NCI-H146 treated with DMSO at 0.1 percent for 48 hours (cell line): ENCODE measurements at regions not wholly inside any gene's neighbourhood (a gene's known extent, or its start where the extent isn't known, plus 50 kb on each side); places are given as distances from the start of the nearest gene placed in this dataset.
"Not testable (repeated sequence)": the region's sequence is repeated elsewhere in the genome, so short reads cannot be mapped to it uniquely, and the experiment has no call there.

Experiments used
- DNase-seq: peaks from one replicate; lab custom pipeline; 2025; ENCODE audit not compliant: unreplicated experiment; lab: John Stamatoyannopoulos, UW

DNA sequence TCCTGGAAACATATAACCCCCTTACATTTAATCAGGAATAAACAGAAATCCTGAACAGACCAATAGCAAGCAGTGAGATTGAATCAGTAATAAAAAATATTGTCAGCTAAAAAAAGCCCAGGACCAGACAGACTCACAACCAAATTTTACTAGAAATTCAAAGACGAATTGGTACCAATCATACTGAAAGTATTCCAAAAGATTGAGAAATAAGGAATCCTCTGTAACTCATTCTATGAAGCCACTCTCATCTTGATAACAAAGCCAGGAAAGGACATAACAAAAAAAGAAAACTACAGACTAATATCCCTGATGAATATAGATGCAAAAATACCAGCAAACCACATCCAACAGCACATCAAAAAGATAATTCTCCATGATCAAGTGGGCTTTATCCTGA is 714.0 kb downstream of the SEMA5A start:
- DNase-seq = no peak

GRCh38 chr5:8839361-8840055 is 706.4 kb downstream of the SEMA5A start:
- DNase-seq = no peak

- no peak for DNase-seq
Observed at GRCh38 chr5:8840237-8840636, 705.6 kb downstream of the SEMA5A start.

GRCh38 chr5:8840746-8841145 is 705.1 kb downstream of the SEMA5A start:
- DNase-seq = not testable (repeated sequence)

- no peak for DNase-seq
Observed at GRCh38 chr5:8842971-8843551, 702.8 kb downstream of the SEMA5A start.

GRCh38 chr5:8843771-8844170 is 702.1 kb downstream of the SEMA5A start:
- no peak for DNase-seq

DNA sequence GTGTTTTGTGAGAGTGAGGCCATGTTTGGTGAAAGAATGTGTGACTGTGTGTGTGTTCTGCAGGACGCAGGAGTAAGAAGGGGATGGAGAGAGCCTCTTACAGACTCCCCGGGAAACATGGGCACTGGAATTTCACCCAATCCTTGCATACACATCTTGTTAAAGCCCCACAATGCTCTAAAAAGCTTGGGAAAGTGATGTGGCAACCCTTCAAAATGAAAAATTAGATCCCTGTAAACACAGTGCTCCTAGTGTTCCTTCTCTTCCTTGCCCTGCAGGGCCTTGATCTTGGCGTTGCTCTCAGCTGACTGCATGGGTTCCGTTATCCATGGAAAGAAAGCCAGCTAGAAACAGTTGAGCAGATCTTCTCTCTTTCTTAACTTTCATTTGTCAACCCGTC is 701.7 kb downstream of the SEMA5A start:
- DNase-seq = no peak

DNA sequence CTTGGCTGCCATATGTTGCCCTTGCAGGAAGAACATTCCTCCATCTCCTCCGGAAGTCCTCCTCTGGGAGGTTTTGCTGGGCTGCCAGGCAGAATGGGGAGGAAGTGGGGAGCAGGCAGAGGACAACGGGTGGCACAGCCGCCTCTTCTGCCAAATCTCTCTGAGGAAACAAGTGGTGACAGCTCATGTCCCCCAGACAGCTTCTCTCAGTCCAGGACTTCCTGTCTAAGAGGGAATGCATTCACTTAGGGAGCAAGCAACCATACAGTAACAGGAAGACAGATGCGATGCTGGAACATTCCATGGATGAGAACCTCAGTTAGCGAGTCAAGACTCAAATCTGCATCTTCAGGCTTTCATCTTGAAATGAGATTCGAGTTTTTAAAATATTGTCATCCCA is 701.0 kb downstream of the SEMA5A start:
- no peak for DNase-seq

DNA sequence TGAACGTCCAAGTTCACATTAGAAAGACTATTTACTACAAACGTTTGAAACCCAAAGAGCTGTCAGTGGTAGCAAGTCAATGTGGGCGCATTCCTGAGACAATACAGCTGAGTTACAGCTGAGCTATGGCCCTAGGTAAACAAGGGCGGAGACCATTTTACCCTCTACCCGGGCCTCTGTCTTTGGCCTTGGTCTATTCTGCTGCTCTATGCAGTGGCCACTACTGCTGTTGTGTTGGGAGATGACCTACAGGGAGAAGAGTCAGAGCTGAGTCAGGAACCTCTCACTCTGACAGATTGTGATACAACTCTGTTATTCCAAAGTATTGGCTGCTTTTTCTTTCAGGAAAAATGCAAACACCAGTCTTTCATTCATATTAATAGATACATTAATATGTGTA is 700.6 kb downstream of the SEMA5A start:
- DNase-seq = no peak

DNA sequence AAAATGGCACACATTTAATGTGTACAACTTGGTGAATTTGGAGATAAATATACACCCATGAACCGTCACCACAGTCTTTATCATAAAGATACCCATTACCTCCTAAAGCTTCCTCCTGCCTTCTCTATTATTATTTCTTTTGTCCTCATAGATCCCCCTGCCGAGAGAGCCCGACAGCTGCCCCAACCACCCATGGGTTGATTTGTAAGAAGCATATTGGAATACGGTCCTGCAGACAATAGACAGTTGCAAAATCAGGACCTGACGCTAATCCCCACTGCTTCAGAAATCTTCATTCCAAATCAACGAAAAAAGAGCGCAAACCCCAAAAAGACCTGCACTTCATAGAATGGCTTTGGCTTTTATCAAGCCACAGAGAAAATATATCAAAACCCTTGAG is 697.5 kb downstream of the SEMA5A start:
- no peak for DNase-seq

DNA sequence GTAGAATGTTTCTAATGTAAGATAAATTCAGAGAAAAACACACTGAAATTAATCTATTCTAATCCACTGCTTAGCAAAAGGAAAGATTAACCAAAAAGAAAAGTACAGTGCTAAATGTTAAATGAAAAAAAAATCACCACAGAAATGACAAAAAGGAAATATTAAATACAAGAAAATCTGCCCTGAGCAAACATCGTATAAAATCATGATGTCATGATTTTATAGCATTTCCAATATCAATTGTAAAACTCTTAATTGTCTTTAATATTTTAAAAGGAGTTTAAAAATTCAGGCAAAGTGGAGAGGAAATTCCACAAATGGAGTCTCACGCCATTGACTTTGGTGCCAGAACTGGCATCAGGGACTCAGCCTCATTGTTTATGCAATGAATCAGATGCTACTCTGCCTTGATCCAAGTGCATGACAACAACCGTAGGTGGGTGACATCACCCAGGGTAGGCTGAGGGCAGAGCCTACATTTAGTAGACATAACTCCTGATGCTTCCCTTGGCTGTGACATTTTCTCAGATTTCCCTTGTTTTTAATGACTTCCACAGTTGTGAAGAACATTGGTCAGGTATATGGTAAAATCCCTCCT is 696.8 kb downstream of the SEMA5A start:
- no peak for DNase-seq

- DNase-seq = no peak
Observed at GRCh38 chr5:8851101-8851500, 694.8 kb downstream of the SEMA5A start.

DNA sequence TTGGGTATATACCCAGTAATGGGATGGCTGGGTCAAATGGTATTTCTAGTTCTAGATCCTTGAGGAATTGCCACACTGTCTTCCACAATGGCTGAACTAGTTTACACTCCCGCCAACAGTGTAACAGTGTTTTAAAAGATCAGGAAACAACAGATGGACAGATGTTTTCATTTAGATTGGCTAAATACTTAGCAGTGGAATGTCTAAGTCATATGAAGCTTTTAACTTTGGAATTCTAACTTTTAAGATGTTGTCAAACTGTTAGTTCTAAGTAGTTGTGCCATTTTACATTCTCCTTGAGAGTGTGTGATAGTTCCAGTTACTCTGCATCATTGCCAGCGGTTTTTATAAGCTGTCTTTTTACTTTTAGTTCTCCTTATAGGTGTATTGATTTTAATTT is 688.8 kb downstream of the SEMA5A start:
- DNase-seq = no peak

DNA sequence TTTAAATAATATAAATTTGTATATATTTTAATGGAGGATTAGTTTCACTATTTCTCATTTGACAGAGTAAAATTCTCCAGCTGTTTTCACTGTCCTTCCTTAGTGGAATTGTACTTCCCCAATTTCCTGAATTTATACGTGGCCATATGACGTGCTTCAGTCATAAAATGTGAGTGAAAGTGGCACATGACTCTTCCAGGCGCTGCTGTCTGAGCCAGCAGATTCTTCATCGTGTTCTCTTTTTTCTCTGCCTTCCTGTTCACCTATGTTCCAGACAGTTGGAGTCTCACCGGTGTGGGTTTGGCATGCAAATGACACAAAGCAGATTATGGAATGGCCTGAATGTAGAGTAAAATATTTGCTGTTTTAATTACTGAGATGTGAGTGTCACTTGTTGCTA is 684.1 kb downstream of the SEMA5A start:
- no peak for DNase-seq

DNA sequence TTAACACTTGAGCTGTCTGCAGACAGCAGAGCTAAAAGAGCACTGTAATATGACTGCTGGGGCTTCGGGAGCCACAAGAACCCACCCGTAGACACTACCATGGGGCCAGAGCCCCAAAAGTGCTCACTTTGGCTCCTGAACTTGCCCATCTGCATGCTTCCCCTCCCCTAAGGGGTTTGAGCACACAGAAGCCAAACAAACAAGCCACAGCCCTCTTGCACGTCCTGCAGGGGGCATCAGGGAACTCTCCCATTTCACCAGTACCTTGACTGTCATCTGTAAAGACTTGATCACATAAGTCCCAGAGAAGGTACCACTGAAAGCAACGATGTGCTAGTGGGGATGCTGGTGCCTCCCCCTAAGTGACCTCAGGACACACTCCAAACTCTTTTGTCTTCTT is 681.8 kb downstream of the SEMA5A start:
- no peak for DNase-seq

GRCh38 chr5:8865266-8865665 is 680.6 kb downstream of the SEMA5A start:
- DNase-seq = no peak

DNA sequence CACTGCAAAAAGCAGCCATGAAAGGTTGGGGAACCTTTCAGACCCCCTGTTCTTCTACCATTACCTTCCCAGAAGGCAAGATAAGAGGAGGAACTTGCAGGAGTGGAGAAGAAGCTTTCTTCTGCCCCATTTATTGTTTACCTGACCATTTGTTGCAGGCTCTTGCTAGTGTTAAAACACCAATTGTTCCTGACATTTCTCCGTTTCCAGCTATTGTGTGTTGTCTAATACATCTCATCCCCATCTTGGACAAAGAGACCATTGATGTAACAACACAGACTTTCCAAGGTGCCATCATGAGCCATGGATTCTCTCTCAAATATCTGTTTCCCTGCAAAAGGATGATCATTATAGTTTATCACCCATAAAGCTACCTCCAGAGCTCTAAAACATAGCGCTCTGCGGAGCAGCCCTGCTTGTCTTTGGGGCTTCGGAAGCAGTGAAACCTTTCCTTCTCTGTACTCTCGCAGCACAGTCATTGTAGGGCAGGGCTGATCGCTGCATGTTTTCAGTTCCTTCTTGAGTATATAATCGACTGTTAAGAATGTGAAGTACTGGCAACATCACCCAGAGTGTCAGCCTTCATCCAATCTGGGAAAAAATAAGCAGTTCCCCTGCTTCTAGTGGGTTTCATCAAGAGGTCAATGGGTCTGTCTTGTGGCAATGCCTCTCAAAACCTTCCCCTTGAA is 680.0 kb downstream of the SEMA5A start:
- no peak for DNase-seq

- no peak for DNase-seq
Observed at GRCh38 chr5:8868283-8868682, 677.6 kb downstream of the SEMA5A start.

- DNase-seq = no peak
Observed at GRCh38 chr5:8869932-8870331, 675.9 kb downstream of the SEMA5A start.

GRCh38 chr5:8870349-8870958 is 675.4 kb downstream of the SEMA5A start:
- DNase-seq = no peak

GRCh38 chr5:8870959-8871355 is 674.9 kb downstream of the SEMA5A start:
- DNase-seq = no peak

GRCh38 chr5:8871446-8871845 is 674.4 kb downstream of the SEMA5A start:
- no peak for DNase-seq
